OCI-LY1 (cell line): ENCODE measurements at regions not wholly inside any gene's neighbourhood (a gene's known extent, or its start where the extent isn't known, plus 50 kb on each side); places are given as distances from the start of the nearest gene placed in this dataset.

Experiments used
- EZH2 ChIP-seq: fragments of 200-600 bp; sonication (generic), shearing (Covaris generic); IDR thresholded peaks from 2 replicates; pipeline ENCODE4 v1.8.0; 2017; ENCODE audit warnings: borderline replicate concordance, mixed run types, mild to moderate bottlenecking, antibody characterized with exemption, low read length, moderate library complexity, mixed read lengths
- TF ChIP-seq, protein P1 (sequence below): fragments of 200-600 bp; sonication (generic), shearing (Covaris generic); IDR thresholded peaks from 2 replicates; pipeline ENCODE4 v1.5.1; 2017; ENCODE audit warnings: mild to moderate bottlenecking, antibody characterized with exemption, low read length, moderate library complexity, mixed read lengths

DNA sequence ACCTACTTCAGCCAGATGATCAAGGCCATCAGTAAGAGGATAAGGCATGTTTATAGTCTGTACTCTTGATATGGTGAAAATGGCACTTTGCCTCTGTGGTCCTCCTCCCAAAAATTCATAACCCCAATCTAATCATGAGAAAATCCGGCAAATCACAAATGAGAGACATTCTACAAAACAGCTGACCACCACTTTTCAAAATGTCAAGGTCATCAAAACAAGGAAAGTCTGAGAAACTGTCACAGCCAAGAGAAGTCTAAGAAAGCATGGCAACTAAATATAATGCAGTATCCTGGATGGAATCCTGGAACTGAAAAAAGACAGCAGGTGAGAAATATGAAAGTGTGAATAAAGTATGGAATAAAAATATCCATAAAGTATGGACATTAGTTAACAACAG is 226.6 kb upstream of the INTU start:
- TF ChIP-seq, protein P1, sequence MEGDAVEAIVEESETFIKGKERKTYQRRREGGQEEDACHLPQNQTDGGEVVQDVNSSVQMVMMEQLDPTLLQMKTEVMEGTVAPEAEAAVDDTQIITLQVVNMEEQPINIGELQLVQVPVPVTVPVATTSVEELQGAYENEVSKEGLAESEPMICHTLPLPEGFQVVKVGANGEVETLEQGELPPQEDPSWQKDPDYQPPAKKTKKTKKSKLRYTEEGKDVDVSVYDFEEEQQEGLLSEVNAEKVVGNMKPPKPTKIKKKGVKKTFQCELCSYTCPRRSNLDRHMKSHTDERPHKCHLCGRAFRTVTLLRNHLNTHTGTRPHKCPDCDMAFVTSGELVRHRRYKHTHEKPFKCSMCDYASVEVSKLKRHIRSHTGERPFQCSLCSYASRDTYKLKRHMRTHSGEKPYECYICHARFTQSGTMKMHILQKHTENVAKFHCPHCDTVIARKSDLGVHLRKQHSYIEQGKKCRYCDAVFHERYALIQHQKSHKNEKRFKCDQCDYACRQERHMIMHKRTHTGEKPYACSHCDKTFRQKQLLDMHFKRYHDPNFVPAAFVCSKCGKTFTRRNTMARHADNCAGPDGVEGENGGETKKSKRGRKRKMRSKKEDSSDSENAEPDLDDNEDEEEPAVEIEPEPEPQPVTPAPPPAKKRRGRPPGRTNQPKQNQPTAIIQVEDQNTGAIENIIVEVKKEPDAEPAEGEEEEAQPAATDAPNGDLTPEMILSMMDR = no peak
- no peak for TF ChIP-seq EZH2
